ENCODE measurements at regions not wholly inside any gene's neighbourhood (a gene's known extent, or its start where the extent isn't known, plus 50 kb on each side); places are given as distances from the start of the nearest gene placed in this dataset.

- TF ChIP-seq, protein P1, sequence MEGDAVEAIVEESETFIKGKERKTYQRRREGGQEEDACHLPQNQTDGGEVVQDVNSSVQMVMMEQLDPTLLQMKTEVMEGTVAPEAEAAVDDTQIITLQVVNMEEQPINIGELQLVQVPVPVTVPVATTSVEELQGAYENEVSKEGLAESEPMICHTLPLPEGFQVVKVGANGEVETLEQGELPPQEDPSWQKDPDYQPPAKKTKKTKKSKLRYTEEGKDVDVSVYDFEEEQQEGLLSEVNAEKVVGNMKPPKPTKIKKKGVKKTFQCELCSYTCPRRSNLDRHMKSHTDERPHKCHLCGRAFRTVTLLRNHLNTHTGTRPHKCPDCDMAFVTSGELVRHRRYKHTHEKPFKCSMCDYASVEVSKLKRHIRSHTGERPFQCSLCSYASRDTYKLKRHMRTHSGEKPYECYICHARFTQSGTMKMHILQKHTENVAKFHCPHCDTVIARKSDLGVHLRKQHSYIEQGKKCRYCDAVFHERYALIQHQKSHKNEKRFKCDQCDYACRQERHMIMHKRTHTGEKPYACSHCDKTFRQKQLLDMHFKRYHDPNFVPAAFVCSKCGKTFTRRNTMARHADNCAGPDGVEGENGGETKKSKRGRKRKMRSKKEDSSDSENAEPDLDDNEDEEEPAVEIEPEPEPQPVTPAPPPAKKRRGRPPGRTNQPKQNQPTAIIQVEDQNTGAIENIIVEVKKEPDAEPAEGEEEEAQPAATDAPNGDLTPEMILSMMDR (IDR thresholded peaks at IDR 0.05): no peak
- no peak for TF ChIP-seq POLR2AphosphoS5 (IDR thresholded peaks at IDR 0.05)
These were observed 104.9 kb downstream of the AQP9 start for GRCh38 chr15:58243070-58243469.

Data from breast epithelium (tissue), 3 donors.